Gastroesophageal sphincter (tissue), 4 donors: ENCODE measurements at regions not wholly inside any gene's neighbourhood (a gene's known extent, or its start where the extent isn't known, plus 50 kb on each side); places are given as distances from the start of the nearest gene placed in this dataset.

Experiments used
- ATAC-seq: fragments of 150-250 bp; one replicate; pipeline ENCODE4 v1.9.1; 2016; ENCODE audit warnings: mild to moderate bottlenecking, moderate library complexity
- H3K27ac ChIP-seq, 4 donors: fragments of 200-600 bp; sonication (generic) in 3 of 4; 1 replicate in 3 of 4; 2 replicates in 1 of 4; pipeline ENCODE4 v1.5.1; 2016 to 2019
- H3K27me3 ChIP-seq: fragments of 200-600 bp; sonication (generic); one replicate; pipeline ENCODE4 v1.5.1; 2019
- H3K36me3 ChIP-seq, 2 donors: fragments of 200-600 bp; sonication (generic); one replicate each; pipeline ENCODE4 v1.5.1; 2019; ENCODE audit warnings: control low read depth in 1 of 2
- H3K4me1 ChIP-seq, 3 donors: fragments of 200-600 bp; sonication (generic); 1 replicate in 2 of 3; 2 replicates in 1 of 3; pipeline ENCODE4 v1.5.1; 2016 to 2019; ENCODE audit warnings: control low read depth in 2 of 3
- H3K4me3 ChIP-seq, 2 donors: fragments of 200-600 bp; sonication (generic); one replicate each; pipeline ENCODE4 v1.5.1; 2019; ENCODE audit warnings: mild to moderate bottlenecking in 1 of 2, moderate library complexity in 1 of 2
- H3K9me3 ChIP-seq, 3 donors: fragments of 200-600 bp; sonication (generic); one replicate each; pipeline ENCODE4 v1.5.1; 2017 to 2019; ENCODE audit warnings: control low read depth in 2 of 3
- CTCF ChIP-seq, 4 experiments: fragments of 200-600 bp in 2 of 4; fragments of 450-650 bp in 2 of 4; sonication (generic) in 1 of 4; IDR thresholded peaks; one replicate each; pipeline ENCODE4 v1.5.1; 2017 to 2019; ENCODE audit warnings: antibody characterized with exemption in 4 of 4, mild to moderate bottlenecking in 2 of 4, moderate library complexity in 2 of 4
- EP300 ChIP-seq: sonication (generic); formaldehyde crosslinking; IDR thresholded peaks from one replicate; pipeline ENCODE4 v1.6.1; 2017; ENCODE audit warnings: antibody characterized with exemption, mild to moderate bottlenecking
- POLR2A ChIP-seq, 2 donors: fragments of 450-650 bp; IDR thresholded peaks; one replicate each; pipeline ENCODE4 v1.6.1; 2017; ENCODE audit warnings: antibody characterized with exemption in 2 of 2, mild to moderate bottlenecking in 2 of 2, moderate library complexity in 1 of 2
- POLR2AphosphoS5 ChIP-seq: sonication (generic); formaldehyde crosslinking; IDR thresholded peaks from one replicate; pipeline ENCODE4 v1.6.1; 2017; ENCODE audit warnings: antibody characterized with exemption
- WGBS, 2 donors: methylation state at CpG; one replicate each; pipeline ENCODE4 v1.1.5; 2018; ENCODE audit warnings: low coverage in 1 of 2; 5-methylcytosine and 5-hydroxymethylcytosine counted together

- TF ChIP-seq CTCF (IDR thresholded peaks at IDR 0.05) (no peak), POLR2A (IDR thresholded peaks at IDR 0.05) (no peak), POLR2AphosphoS5 (no peak), EP300 (no peak)
- no peak for ATAC-seq
- Histone ChIP-seq H3K9me3 (no peaks in the 10 kb centered on the region), H3K4me1 (no peaks in the 10 kb centered on the region), H3K27ac (no peak overlapping the region), H3K36me3 (no peaks in the 10 kb centered on the region), H3K27me3 (no peaks in the 10 kb centered on the region), H3K4me3 (no peak overlapping the region)
- 80 to 87% methylated on average over 1 to 4 of the region's 4 CpGs for WGBS, 2 donors
These were observed 138.8 kb upstream of the VCX start for GRCh38 chrX:7704205-7704604.

- no peaks in the 10 kb centered on the region for H3K36me3 ChIP-seq
- H3K27ac ChIP-seq: no peak overlapping the region
- ATAC-seq: no peak
- no peak overlapping the region for H3K4me3 ChIP-seq
- WGBS, 2 donors: 89 to 93% methylated on average over 2 of the region's 2 CpGs
- no peaks in the 10 kb centered on the region for H3K9me3 ChIP-seq
- H3K4me1 ChIP-seq: no peaks in the 10 kb centered on the region
- H3K27me3 ChIP-seq: no peaks in the 10 kb centered on the region
- TF ChIP-seq EP300 (no peak), POLR2AphosphoS5 (no peak), POLR2A (IDR thresholded peaks at IDR 0.05) (no peak), CTCF (IDR thresholded peaks at IDR 0.05) (no peak)
These were observed 144.7 kb upstream of the VCX start for GRCh38 chrX:7698248-7698647.

- Histone ChIP-seq H3K9me3 (no peaks in the 10 kb centered on the region), H3K27me3 (no peaks in the 10 kb centered on the region), H3K4me3 (no peak overlapping the region), H3K27ac (no peak overlapping the region), H3K4me1 (no peaks in the 10 kb centered on the region), H3K36me3 (no peaks in the 10 kb centered on the region)
- 34% methylated on average over 6 of the region's 8 CpGs for WGBS, 2 donors
- no peak for TF ChIP-seq EP300
- ATAC-seq: no peak
These were observed 152.1 kb upstream of the VCX start for GRCh38 chrX:7690842-7691241.

GRCh38 chrX:7689791-7690412, 153.1 kb upstream of the VCX start:
- TF ChIP-seq CTCF (IDR thresholded peaks at IDR 0.05): no peak
- TF ChIP-seq POLR2AphosphoS5: no peak
- TF ChIP-seq EP300: no peak
- TF ChIP-seq POLR2A (IDR thresholded peaks at IDR 0.05): no peak
- no peak overlapping the region for H3K27ac ChIP-seq
- no peaks in the 10 kb centered on the region for H3K27me3 ChIP-seq
- H3K9me3 ChIP-seq: no peaks in the 10 kb centered on the region
- 55 to 77% methylated on average over 2 to 3 of the region's 4 CpGs for WGBS, 2 donors
- no peaks in the 10 kb centered on the region for H3K36me3 ChIP-seq
- no peak for ATAC-seq
- no peaks in the 10 kb centered on the region for H3K4me1 ChIP-seq
- H3K4me3 ChIP-seq: no peak overlapping the region

GRCh38 chrX:7680181-7680580, 162.8 kb upstream of the VCX start:
- no peaks in the 10 kb centered on the region for H3K4me1 ChIP-seq
- no peak overlapping the region for H3K27ac ChIP-seq
- TF ChIP-seq CTCF (IDR thresholded peaks at IDR 0.05): no peak
- TF ChIP-seq EP300: no peak
- TF ChIP-seq POLR2A (IDR thresholded peaks at IDR 0.05): no peak
- TF ChIP-seq POLR2AphosphoS5: no peak
- ATAC-seq: no peak
- no peaks in the 10 kb centered on the region for H3K9me3 ChIP-seq
- H3K36me3 ChIP-seq: no peaks in the 10 kb centered on the region
- WGBS, 2 donors: 0 to 14% methylated on average over 1 to 2 of the region's 4 CpGs
- H3K4me3 ChIP-seq: no peak overlapping the region
- H3K27me3 ChIP-seq: no peaks in the 10 kb centered on the region
